OCI-LY1 (cell line): ENCODE measurements at regions not wholly inside any gene's neighbourhood (a gene's known extent, or its start where the extent isn't known, plus 50 kb on each side); places are given as distances from the start of the nearest gene placed in this dataset.

Source experiments
- H2AFZ ChIP-seq: fragments of 200-600 bp; sonication (generic), shearing (Covaris generic); 2 replicates; pipeline ENCODE4 v1.6.0; 2014; ENCODE audit warnings: antibody characterized with exemption, mild to moderate bottlenecking, low read length
- H3F3A ChIP-seq: fragments of 200-600 bp; sonication (generic), shearing (Covaris generic); 2 replicates; pipeline ENCODE4 v1.6.0; 2014; ENCODE audit warnings: mild to moderate bottlenecking, antibody characterized with exemption, low read length, moderate library complexity; ENCODE audit not compliant: insufficient read depth
- H3K27ac ChIP-seq: fragments of 200-600 bp; sonication (generic); 2 replicates; pipeline ENCODE4 v1.5.1; 2014; ENCODE audit warnings: low read length, mixed run types, mild to moderate bottlenecking, low read depth; ENCODE audit not compliant: poor library complexity, severe bottlenecking
- H3K27me3 ChIP-seq: fragments of 200-600 bp; sonication (generic); 2 replicates; pipeline ENCODE4 v1.6.0; 2014; ENCODE audit warnings: antibody characterized with exemption, mild to moderate bottlenecking, low read length, moderate library complexity; ENCODE audit not compliant: insufficient read depth
- H3K36me3 ChIP-seq: fragments of 200-600 bp; sonication (generic); 2 replicates; pipeline ENCODE4 v1.6.1; 2014; ENCODE audit warnings: mild to moderate bottlenecking, antibody characterized with exemption, low read length, moderate library complexity, mixed read lengths; ENCODE audit not compliant: insufficient read depth
- H3K4me1 ChIP-seq: fragments of 200-600 bp; sonication (generic); 2 replicates; pipeline ENCODE4 v1.5.1; 2014; ENCODE audit warnings: mild to moderate bottlenecking, low read length, moderate library complexity; ENCODE audit not compliant: insufficient read depth, severe bottlenecking
- H3K4me2 ChIP-seq: fragments of 200-600 bp; sonication (generic), shearing (Covaris generic); 2 replicates; pipeline ENCODE4 v1.6.1; 2014; ENCODE audit warnings: low read length
- H3K4me3 ChIP-seq: fragments of 200-600 bp; sonication (generic); 2 replicates; pipeline ENCODE4 v1.5.1; 2014; ENCODE audit warnings: low read length, low read depth, mild to moderate bottlenecking, mixed read lengths; ENCODE audit not compliant: poor library complexity, severe bottlenecking
- H3K79me2 ChIP-seq: fragments of 200-600 bp; shearing (Covaris generic); 2 replicates; pipeline ENCODE4 v1.6.1; 2016; ENCODE audit warnings: mixed run types, low read length, mixed read lengths; ENCODE audit not compliant: insufficient read depth
- H3K9ac ChIP-seq: fragments of 200-600 bp; sonication (generic), shearing (Covaris generic); 2 replicates; pipeline ENCODE4 v1.6.1; 2014; ENCODE audit warnings: mild to moderate bottlenecking, low read length, mixed read lengths
- H3K9me2 ChIP-seq: fragments of 200-600 bp; sonication (generic), shearing (Covaris generic); 2 replicates; pipeline ENCODE4 v1.6.1; 2014; ENCODE audit warnings: low read depth, mild to moderate bottlenecking, low read length, mixed read lengths
- H3K9me3 ChIP-seq: fragments of 200-600 bp; shearing (Covaris generic); 2 replicates; pipeline ENCODE4 v1.6.1; 2014; ENCODE audit warnings: low read length, mixed read lengths
- H4K20me1 ChIP-seq: fragments of 200-600 bp; sonication (generic), shearing (Covaris generic); 2 replicates; pipeline ENCODE4 v1.6.0; 2016; ENCODE audit warnings: mild to moderate bottlenecking, low read length; ENCODE audit not compliant: insufficient read depth
- EZH2 ChIP-seq: fragments of 200-600 bp; sonication (generic), shearing (Covaris generic); IDR thresholded peaks from 2 replicates; pipeline ENCODE4 v1.8.0; 2017; ENCODE audit warnings: borderline replicate concordance, mixed run types, mild to moderate bottlenecking, antibody characterized with exemption, low read length, moderate library complexity, mixed read lengths
- TF ChIP-seq, protein P1 (sequence below): fragments of 200-600 bp; sonication (generic), shearing (Covaris generic); IDR thresholded peaks from 2 replicates; pipeline ENCODE4 v1.5.1; 2017; ENCODE audit warnings: mild to moderate bottlenecking, antibody characterized with exemption, low read length, moderate library complexity, mixed read lengths

DNA sequence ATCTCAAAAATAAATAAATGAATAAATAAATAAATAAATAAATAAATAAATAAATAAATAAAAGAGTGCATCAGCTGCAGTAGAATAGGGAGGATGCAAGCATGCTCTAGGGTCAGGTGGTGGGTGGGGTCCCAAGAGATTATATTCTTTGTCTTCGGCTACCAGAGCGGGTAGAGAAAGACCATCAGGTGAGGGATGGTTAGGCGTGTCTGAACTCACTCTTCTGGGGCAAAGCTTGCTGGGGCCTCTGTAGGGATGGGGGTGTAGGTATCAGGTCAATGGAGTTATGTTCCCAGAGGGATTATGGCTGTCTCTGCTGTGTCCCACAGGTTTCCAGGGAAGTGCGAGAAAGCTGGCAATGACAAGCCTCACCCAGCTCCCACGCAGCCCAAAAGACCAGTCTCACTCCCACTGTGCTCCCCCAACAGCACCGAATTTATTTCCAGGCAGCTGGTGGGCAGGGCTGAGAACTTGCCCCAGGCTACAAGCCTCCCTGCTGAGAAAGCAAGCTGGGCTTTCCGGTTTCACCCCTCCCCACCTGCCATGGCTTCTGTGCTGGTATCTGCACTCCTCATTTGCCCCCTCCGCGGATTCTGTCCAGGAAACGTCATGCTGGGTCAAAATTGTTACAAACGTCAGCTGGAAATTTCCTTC lies 180.8 kb downstream of the LURAP1L start:
- Histone ChIP-seq H3K9ac (no peak overlapping the region), H4K20me1 (no peaks in the 10 kb centered on the region), H3K27me3 (no peaks in the 10 kb centered on the region), H3K4me1 (no peaks in the 10 kb centered on the region), H3K9me3 (no peaks in the 10 kb centered on the region), H3K4me3 (no peak overlapping the region), H3K36me3 (no peaks in the 10 kb centered on the region), H3K9me2 (no peaks in the 10 kb centered on the region), H3K27ac (no peak overlapping the region), H2AFZ (no peak overlapping the region), H3F3A (no peaks in the 10 kb centered on the region), H3K4me2 (no peak overlapping the region), H3K79me2 (no peaks in the 10 kb centered on the region)
- TF ChIP-seq EZH2: no peak
- TF ChIP-seq, protein P1, sequence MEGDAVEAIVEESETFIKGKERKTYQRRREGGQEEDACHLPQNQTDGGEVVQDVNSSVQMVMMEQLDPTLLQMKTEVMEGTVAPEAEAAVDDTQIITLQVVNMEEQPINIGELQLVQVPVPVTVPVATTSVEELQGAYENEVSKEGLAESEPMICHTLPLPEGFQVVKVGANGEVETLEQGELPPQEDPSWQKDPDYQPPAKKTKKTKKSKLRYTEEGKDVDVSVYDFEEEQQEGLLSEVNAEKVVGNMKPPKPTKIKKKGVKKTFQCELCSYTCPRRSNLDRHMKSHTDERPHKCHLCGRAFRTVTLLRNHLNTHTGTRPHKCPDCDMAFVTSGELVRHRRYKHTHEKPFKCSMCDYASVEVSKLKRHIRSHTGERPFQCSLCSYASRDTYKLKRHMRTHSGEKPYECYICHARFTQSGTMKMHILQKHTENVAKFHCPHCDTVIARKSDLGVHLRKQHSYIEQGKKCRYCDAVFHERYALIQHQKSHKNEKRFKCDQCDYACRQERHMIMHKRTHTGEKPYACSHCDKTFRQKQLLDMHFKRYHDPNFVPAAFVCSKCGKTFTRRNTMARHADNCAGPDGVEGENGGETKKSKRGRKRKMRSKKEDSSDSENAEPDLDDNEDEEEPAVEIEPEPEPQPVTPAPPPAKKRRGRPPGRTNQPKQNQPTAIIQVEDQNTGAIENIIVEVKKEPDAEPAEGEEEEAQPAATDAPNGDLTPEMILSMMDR: no peak

DNA sequence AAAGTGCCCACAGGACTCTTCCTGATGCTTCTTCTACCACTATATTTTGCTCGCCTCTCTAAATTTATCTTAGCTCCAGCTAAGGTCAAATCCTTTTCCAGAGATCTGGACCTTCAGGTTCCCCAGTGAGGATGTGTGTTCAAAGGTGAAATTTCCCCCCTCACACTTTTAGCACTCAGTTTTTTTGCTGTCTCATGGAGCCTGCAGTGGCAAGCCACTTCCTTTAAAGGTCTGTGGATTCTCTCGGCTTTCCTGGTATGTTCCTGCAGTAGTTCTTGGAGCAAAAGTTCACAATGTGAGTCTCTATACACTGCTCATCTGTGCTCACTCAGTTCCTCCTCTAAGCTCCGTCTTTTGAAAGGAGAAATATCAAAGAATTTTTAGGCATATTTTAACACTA lies 181.4 kb downstream of the LURAP1L start:
- no peaks in the 10 kb centered on the region for H3K9me3 ChIP-seq
- no peaks in the 10 kb centered on the region for H3K27me3 ChIP-seq
- H3K36me3 ChIP-seq: no peaks in the 10 kb centered on the region
- no peak for TF ChIP-seq EZH2
- TF ChIP-seq, protein P1: no peak
- H3K4me2 ChIP-seq: no peak overlapping the region
- H3K27ac ChIP-seq: no peak overlapping the region
- no peak overlapping the region for H3K4me3 ChIP-seq
- no peaks in the 10 kb centered on the region for H3F3A ChIP-seq
- no peak overlapping the region for H2AFZ ChIP-seq
- H3K4me1 ChIP-seq: no peaks in the 10 kb centered on the region
- no peaks in the 10 kb centered on the region for H3K79me2 ChIP-seq
- no peaks in the 10 kb centered on the region for H3K9me2 ChIP-seq
- H3K9ac ChIP-seq: no peak overlapping the region
- no peaks in the 10 kb centered on the region for H4K20me1 ChIP-seq

DNA sequence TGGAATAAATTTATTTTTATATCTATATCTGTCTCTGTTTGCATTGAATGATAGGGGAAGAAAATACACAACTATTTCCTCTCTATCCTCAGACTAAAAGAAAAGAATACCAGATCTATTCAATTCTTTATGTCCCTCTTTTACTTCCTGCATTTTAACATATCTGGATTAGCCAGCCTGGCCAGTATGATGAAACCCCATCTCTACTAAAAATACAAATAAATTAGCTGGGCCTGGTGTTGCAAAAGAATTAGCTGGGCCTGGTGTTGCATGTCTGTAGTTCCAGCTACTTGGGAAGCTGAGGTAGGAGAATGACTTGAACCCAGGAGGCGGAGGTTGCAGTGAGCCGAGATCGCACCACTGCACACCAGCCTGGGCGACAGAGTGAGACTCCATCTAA lies 182.0 kb downstream of the LURAP1L start:
- Histone ChIP-seq H3K4me1 (no peaks in the 10 kb centered on the region), H3K4me2 (no peak overlapping the region), H2AFZ (no peak overlapping the region), H3K9me2 (no peaks in the 10 kb centered on the region), H3K4me3 (no peak overlapping the region), H4K20me1 (no peaks in the 10 kb centered on the region), H3K27me3 (no peaks in the 10 kb centered on the region), H3K9me3 (no peaks in the 10 kb centered on the region), H3K27ac (no peak overlapping the region), H3K36me3 (no peaks in the 10 kb centered on the region), H3F3A (no peaks in the 10 kb centered on the region), H3K9ac (no peak overlapping the region), H3K79me2 (no peaks in the 10 kb centered on the region)
- TF ChIP-seq EZH2: no peak
- TF ChIP-seq, protein P1: no peak
